ENCODE measurements at regions not wholly inside any gene's neighbourhood (a gene's known extent, or its start where the extent isn't known, plus 50 kb on each side); places are given as distances from the start of the nearest gene placed in this dataset.

DNA sequence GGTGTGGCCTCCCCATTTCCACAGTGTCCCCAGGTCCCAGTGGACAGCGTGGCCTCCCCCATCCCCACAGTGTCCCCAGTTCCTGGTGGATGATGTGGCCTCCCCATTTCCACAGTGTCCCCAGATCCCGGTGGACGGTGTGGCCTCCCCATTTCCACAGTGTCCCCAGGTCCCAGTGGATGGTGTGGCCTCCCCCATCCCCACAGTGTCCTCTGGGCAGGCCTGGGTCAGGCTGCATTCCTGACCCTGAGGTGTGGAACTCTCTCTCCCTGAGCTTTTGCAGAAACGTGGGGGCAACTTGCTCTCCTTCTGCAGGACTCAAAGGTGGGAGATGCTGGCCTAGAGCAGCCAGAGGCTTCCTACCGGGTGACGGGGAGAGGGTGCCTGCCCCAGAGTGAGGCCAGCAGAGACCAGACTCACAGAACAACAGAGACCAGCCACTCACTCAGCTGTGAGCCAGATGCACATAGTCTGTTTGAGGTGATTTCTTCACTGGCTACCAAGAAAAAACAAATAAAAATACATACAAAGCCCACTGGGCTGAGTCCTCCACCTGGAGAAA is 85.8 kb upstream of the FGF3 start:
- 88% methylated on average over 5 of the region's 6 CpGs for WGBS (ENCODE audit: insufficient coverage)
- POLR2A ChIA-PET = interaction anchor here (0.6 kb wide), 1 partner anchor 1302 kb away, joined by 3 read pairs; no protein-coding TSS in a partner anchor
- no peak overlapping the region for H3K27ac ChIP-seq (ENCODE audit: insufficient read depth in 1 of 2, low read depth in 1 of 2, low read length in 2 of 2, poor library complexity in 1 of 2, severe bottlenecking in 2 of 2)
- no peak overlapping the region for H3K4me3 ChIP-seq (ENCODE audit: control insufficient read depth in 1 of 7, extremely low read depth in 1 of 7, insufficient read depth in 4 of 7, low read depth in 2 of 7, low read length in 6 of 7)
- peaks cover 0 to 2% (median 0%) of the 10 kb centered on the region in 5 experiments for H3K27me3 ChIP-seq (replicated peaks in 2 of 5; ENCODE audit: control insufficient read depth in 4 of 5, insufficient read depth in 5 of 5, low read length in 4 of 5)
- CTCF ChIA-PET = interaction anchor here (1.4 to 2.9 kb wide), 3 partner anchors 9 to 12 kb away, joined by 4 to 7 read pairs (median 4); no protein-coding TSS in a partner anchor
- H3K4me1 ChIP-seq (ENCODE audit: control extremely low read depth in 1 of 4, control insufficient read depth in 4 of 4, insufficient read depth in 4 of 4, low read length in 3 of 4) = peaks cover 0 to 29% (median 12%) of the 10 kb centered on the region in 4 experiments
- no peak for DNase-seq
- no peaks in the 10 kb centered on the region for H3K9me3 ChIP-seq (ENCODE audit: control extremely low read depth in 1 of 5, control insufficient read depth in 4 of 5, insufficient read depth in 2 of 5, low read depth in 1 of 5, low read length in 4 of 5)
- H3K36me3 ChIP-seq (ENCODE audit: control insufficient read depth in 4 of 4, insufficient read depth in 4 of 4, low read length in 3 of 4) = no peaks in the 10 kb centered on the region

- CTCF ChIA-PET = interaction anchor here (1.4 to 2.9 kb wide), 4 partner anchors 8 to 221 kb away, joined by 3 to 7 read pairs (median 4); no protein-coding TSS in a partner anchor
Measured at GRCh38 chr11:69905611-69906452, 86.6 kb upstream of the FGF3 start.

DNA sequence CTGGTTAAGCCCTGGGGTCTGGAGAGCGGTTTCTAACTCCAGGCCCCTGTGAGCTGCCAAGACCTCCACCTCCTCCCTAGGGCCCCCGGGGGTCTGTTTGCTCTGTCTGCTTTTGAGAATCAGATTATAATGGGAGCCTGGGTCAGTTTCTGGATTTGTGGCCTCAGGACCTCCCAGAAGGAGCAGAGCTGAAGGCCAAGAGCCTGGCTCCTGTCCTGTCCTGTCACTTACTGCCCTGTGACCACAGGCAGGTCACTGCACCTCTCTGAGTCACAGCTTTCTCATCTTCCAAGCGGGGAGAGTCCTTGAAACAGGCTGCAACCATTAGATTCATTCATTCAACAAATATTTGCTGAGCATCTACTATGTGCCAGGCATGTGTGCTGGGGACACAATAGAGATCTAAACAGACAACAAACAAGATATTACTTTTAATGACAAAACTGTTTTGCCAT is 87.3 kb upstream of the FGF3 start:
- ChIA-PET POLR2A (no interaction called here), CTCF (interaction anchor here (1.4 to 2.9 kb wide), 6 partner anchors 8 to 221 kb away, joined by 3 to 8 read pairs (median 4); no protein-coding TSS in a partner anchor)
- Histone ChIP-seq H3K27me3 (replicated peaks in 2 of 5; ENCODE audit: control insufficient read depth in 4 of 5, insufficient read depth in 5 of 5, low read length in 4 of 5) (peaks cover 0 to 3% (median 0%) of the 10 kb centered on the region in 5 experiments), H3K4me3 (ENCODE audit: control insufficient read depth in 1 of 7, extremely low read depth in 1 of 7, insufficient read depth in 4 of 7, low read depth in 2 of 7, low read length in 6 of 7) (no peak overlapping the region), H3K36me3 (ENCODE audit: control insufficient read depth in 4 of 4, insufficient read depth in 4 of 4, low read length in 3 of 4) (no peaks in the 10 kb centered on the region), H3K9me3 (ENCODE audit: control extremely low read depth in 1 of 5, control insufficient read depth in 4 of 5, insufficient read depth in 2 of 5, low read depth in 1 of 5, low read length in 4 of 5) (no peaks in the 10 kb centered on the region), H3K4me1 (ENCODE audit: control extremely low read depth in 1 of 4, control insufficient read depth in 4 of 4, insufficient read depth in 4 of 4, low read length in 3 of 4) (peaks cover 0 to 29% (median 12%) of the 10 kb centered on the region in 4 experiments), H3K27ac (ENCODE audit: insufficient read depth in 1 of 2, low read depth in 1 of 2, low read length in 2 of 2, poor library complexity in 1 of 2, severe bottlenecking in 2 of 2) (no peak overlapping the region)
- WGBS (ENCODE audit: insufficient coverage) = 88% methylated on average over 3 of the region's 3 CpGs
- no peak for DNase-seq

More at GRCh38 chr11:69905611-69906452, 86.6 kb upstream of the FGF3 start:
- DNase-seq = peak; percentile 81 to 91 (median 84)
- no peaks in the 10 kb centered on the region for H3K36me3 ChIP-seq (ENCODE audit: control insufficient read depth in 4 of 4, insufficient read depth in 4 of 4, low read length in 3 of 4)
- no peaks in the 10 kb centered on the region for H3K9me3 ChIP-seq (ENCODE audit: control extremely low read depth in 1 of 5, control insufficient read depth in 4 of 5, insufficient read depth in 2 of 5, low read depth in 1 of 5, low read length in 4 of 5)
- POLR2A ChIA-PET = no interaction called here
- no peak overlapping the region for H3K27ac ChIP-seq (ENCODE audit: insufficient read depth in 1 of 2, low read depth in 1 of 2, low read length in 2 of 2, poor library complexity in 1 of 2, severe bottlenecking in 2 of 2)
- H3K4me3 ChIP-seq (ENCODE audit: control insufficient read depth in 1 of 7, extremely low read depth in 1 of 7, insufficient read depth in 4 of 7, low read depth in 2 of 7, low read length in 6 of 7) = no peak overlapping the region
- peaks cover 0 to 2% (median 0%) of the 10 kb centered on the region in 5 experiments for H3K27me3 ChIP-seq (replicated peaks in 2 of 5; ENCODE audit: control insufficient read depth in 4 of 5, insufficient read depth in 5 of 5, low read length in 4 of 5)
- H3K4me1 ChIP-seq (ENCODE audit: control extremely low read depth in 1 of 4, control insufficient read depth in 4 of 4, insufficient read depth in 4 of 4, low read length in 3 of 4) = peaks cover 0 to 29% (median 12%) of the 10 kb centered on the region in 4 experiments
- WGBS (ENCODE audit: insufficient coverage) = 20% methylated on average over 5 of the region's 13 CpGs

GRCh38 chr11:69907611-69908010 is 88.4 kb upstream of the FGF3 start:
- POLR2A ChIA-PET = no interaction called here
- H3K9me3 ChIP-seq (ENCODE audit: control extremely low read depth in 1 of 5, control insufficient read depth in 4 of 5, insufficient read depth in 2 of 5, low read depth in 1 of 5, low read length in 4 of 5) = no peaks in the 10 kb centered on the region
- H3K36me3 ChIP-seq (ENCODE audit: control insufficient read depth in 4 of 4, insufficient read depth in 4 of 4, low read length in 3 of 4) = no peaks in the 10 kb centered on the region
- peaks cover 0 to 3% (median 0%) of the 10 kb centered on the region in 5 experiments for H3K27me3 ChIP-seq (replicated peaks in 2 of 5; ENCODE audit: control insufficient read depth in 4 of 5, insufficient read depth in 5 of 5, low read length in 4 of 5)
- 96% methylated on average over 9 of the region's 11 CpGs for WGBS (ENCODE audit: insufficient coverage)
- peaks cover 0 to 29% (median 12%) of the 10 kb centered on the region in 4 experiments for H3K4me1 ChIP-seq (ENCODE audit: control extremely low read depth in 1 of 4, control insufficient read depth in 4 of 4, insufficient read depth in 4 of 4, low read length in 3 of 4)
- DNase-seq = no peak
- H3K27ac ChIP-seq (ENCODE audit: insufficient read depth in 1 of 2, low read depth in 1 of 2, low read length in 2 of 2, poor library complexity in 1 of 2, severe bottlenecking in 2 of 2) = no peak overlapping the region
- no peak overlapping the region for H3K4me3 ChIP-seq (ENCODE audit: control insufficient read depth in 1 of 7, extremely low read depth in 1 of 7, insufficient read depth in 4 of 7, low read depth in 2 of 7, low read length in 6 of 7)
- CTCF ChIA-PET = interaction anchor here (0.6 to 2.9 kb wide), 5 partner anchors 11 to 193 kb away, joined by 3 to 8 read pairs (median 4); no protein-coding TSS in a partner anchor

- H3K4me3 ChIP-seq (ENCODE audit: control insufficient read depth in 1 of 7, extremely low read depth in 1 of 7, insufficient read depth in 4 of 7, low read depth in 2 of 7, low read length in 6 of 7) = no peak overlapping the region
- DNase-seq = no peak
- peaks cover 0 to 29% (median 10%) of the 10 kb centered on the region in 4 experiments for H3K4me1 ChIP-seq (ENCODE audit: control extremely low read depth in 1 of 4, control insufficient read depth in 4 of 4, insufficient read depth in 4 of 4, low read length in 3 of 4)
- 90% methylated on average over 19 of the region's 19 CpGs for WGBS (ENCODE audit: insufficient coverage)
- ChIA-PET CTCF (interaction anchor here (0.7 to 3.2 kb wide), 10 partner anchors 10 to 291 kb away, joined by 3 to 13 read pairs (median 6); no protein-coding TSS in a partner anchor), POLR2A (no interaction called here)
- no peaks in the 10 kb centered on the region for H3K9me3 ChIP-seq (ENCODE audit: control extremely low read depth in 1 of 5, control insufficient read depth in 4 of 5, insufficient read depth in 2 of 5, low read depth in 1 of 5, low read length in 4 of 5)
- H3K27ac ChIP-seq (ENCODE audit: insufficient read depth in 1 of 2, low read depth in 1 of 2, low read length in 2 of 2, poor library complexity in 1 of 2, severe bottlenecking in 2 of 2) = no peak overlapping the region
- H3K27me3 ChIP-seq (replicated peaks in 2 of 5; ENCODE audit: control insufficient read depth in 4 of 5, insufficient read depth in 5 of 5, low read length in 4 of 5) = peaks cover 0 to 3% (median 0%) of the 10 kb centered on the region in 5 experiments
- no peaks in the 10 kb centered on the region for H3K36me3 ChIP-seq (ENCODE audit: control insufficient read depth in 4 of 4, insufficient read depth in 4 of 4, low read length in 3 of 4)
Measured at GRCh38 chr11:69908511-69909220, 89.5 kb upstream of the FGF3 start.

DNA sequence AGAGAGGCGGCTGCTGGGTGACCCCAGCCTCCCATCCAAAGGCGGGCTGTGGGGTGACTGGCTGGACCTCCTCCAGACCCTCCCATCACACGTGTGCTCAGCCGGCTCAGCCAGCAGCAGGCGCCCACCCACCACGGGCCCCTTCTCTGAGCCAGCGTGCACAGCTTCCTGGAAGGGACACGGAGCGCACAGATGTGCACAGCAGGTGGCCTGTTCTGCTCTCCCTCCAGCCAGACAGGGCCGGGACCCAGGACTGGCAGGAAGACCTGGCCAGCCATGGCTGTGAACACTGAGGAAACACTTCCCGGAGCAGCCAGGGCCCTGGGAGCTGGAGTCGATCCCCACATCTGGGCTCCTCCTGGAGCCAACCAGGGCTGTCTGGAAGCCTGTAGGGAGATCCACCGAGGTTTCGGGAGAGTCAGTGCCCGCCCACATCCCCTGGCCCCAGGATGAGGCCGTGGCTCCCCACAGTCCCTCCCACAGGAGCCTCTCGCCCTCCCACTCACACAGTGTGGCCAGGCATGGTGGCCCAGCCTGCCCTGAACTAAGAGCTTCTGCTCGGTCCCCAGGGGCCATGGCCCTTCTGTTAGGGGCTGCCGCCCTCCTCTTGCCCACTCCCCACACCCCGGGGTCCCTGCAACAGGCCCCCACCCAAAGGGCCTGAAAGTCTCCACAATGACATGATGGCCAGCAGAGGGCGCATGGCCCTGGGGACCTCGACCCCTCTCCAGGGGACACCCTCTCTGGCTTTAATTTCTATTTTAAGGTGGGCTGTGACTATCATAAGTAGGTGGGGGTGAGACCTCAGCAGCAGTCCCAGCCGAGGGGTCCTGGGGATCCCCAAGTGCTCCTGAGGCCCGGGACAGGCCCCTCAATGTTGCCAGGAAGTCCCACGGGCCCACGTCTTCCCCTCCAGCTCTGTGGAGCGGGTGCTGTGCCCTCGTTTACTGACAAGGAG is 90.6 kb upstream of the FGF3 start:
- Histone ChIP-seq H3K36me3 (ENCODE audit: control insufficient read depth in 4 of 4, insufficient read depth in 4 of 4, low read length in 3 of 4) (no peaks in the 10 kb centered on the region), H3K27ac (ENCODE audit: insufficient read depth in 1 of 2, low read depth in 1 of 2, low read length in 2 of 2, poor library complexity in 1 of 2, severe bottlenecking in 2 of 2) (no peak overlapping the region), H3K27me3 (replicated peaks in 2 of 5; ENCODE audit: control insufficient read depth in 4 of 5, insufficient read depth in 5 of 5, low read length in 4 of 5) (peaks cover 0 to 5% (median 2%) of the 10 kb centered on the region in 5 experiments), H3K4me3 (ENCODE audit: control insufficient read depth in 1 of 7, extremely low read depth in 1 of 7, insufficient read depth in 4 of 7, low read depth in 2 of 7, low read length in 6 of 7) (no peak overlapping the region), H3K9me3 (ENCODE audit: control extremely low read depth in 1 of 5, control insufficient read depth in 4 of 5, insufficient read depth in 2 of 5, low read depth in 1 of 5, low read length in 4 of 5) (no peaks in the 10 kb centered on the region), H3K4me1 (ENCODE audit: control extremely low read depth in 1 of 4, control insufficient read depth in 4 of 4, insufficient read depth in 4 of 4, low read length in 3 of 4) (peaks cover 0 to 19% (median 7%) of the 10 kb centered on the region in 4 experiments)
- WGBS (ENCODE audit: insufficient coverage) = 39% methylated on average over 25 of the region's 28 CpGs
- ChIA-PET CTCF (interaction anchor here (0.7 to 3.2 kb wide), 17 partner anchors 8 to 865 kb away, joined by 3 to 13 read pairs (median 3); no protein-coding TSS in a partner anchor), POLR2A (no interaction called here)
- peak in 1 of 3 donors; percentile 34 for DNase-seq

Data from common myeloid progenitor, CD34-positive (primary cell).